NCI-H2081 (cell line): ENCODE measurements at regions not wholly inside any gene's neighbourhood (a gene's known extent, or its start where the extent isn't known, plus 50 kb on each side); places are given as distances from the start of the nearest gene placed in this dataset.

Experiments used
- DNase-seq, 2 experiments: peaks; one replicate each; lab custom pipeline; 2025; lab: John Stamatoyannopoulos, UW

DNA sequence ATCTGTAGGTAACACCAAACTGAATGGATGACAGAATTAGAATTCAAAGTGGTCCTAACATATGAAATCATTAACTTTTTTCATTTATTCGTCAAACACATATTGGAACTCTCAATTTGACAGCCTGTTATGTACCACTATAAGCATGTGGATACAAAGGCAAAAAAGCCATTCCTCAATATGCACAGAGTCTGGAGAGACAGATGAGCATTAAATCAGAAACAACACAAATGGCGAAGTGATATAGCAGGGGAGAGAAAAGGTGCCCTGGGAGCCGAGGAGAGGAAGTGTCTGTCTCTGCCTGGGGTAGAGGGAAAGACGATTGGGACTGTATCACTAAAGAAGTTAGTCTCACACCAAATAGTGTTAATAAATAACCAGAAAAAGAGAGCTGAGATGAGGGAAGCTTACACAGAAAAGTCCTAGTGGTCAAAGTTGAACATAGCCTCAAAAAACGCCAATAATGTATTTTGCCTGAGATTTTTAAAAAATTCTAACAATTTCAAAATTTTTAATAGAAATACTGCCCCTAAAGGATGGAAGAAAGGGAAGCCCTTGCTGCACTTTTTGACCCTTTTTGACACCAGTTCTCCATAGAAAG is 417.5 kb downstream of the TUSC7 start:
- no peak for DNase-seq

DNA sequence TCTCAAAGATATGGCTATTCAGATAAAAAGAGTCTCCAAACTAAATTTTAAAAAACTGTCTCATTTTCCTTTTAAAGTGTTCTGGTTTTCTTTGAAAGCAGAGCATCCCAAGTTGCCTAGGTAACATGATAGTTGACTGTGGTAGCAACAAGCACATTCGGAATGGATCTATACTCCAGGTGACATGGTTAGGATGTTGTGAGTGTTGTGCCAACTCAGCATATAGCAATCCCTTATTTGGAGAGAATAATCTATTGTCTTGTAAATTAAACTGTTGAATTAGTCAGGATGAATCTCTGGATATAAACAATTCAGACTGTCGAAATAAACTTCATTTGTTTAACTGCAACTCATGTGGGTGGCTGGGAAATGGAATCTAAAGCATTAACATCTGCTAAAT is 418.6 kb downstream of the TUSC7 start:
- no peak for DNase-seq

DNA sequence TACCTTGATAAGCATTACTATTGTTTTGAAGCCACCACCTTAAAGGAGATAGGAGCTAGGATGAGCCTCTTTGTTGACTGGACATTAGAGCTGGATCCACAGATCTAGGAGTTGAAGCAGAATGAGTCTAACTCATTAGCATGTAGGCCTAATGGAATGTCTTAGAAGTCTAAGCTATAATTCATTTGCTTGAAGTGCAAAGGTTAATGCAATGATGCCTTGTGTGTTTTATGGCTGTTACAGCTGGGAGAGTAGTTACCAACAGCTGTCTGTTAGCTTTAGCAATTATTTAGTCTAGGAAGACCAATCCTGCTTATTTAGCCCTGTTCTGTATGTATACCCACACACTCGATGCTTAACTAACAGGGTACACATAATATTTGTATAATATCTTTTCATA is 419.3 kb downstream of the TUSC7 start:
- no peak for DNase-seq

GRCh38 chr3:117129516-117129915 is 419.9 kb downstream of the TUSC7 start:
- no peak for DNase-seq

DNA sequence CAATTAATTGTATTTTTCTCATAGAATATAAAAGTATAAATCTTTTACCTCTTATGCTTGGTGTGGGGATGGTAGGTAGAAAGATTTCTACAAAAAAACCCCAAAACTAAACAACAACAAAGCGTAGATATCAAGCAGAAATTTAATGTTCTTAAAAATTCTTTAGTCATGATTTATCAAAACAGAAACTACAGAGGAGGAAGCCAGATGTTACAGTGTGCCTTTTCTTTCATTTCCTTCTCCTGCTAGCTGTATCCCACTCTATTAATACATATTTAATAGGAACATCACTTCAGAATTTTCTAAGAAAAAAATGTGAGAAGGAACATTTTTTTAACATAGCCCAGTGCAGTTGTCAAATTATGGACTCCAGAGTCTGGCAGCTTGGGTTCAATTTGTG is 420.6 kb downstream of the TUSC7 start:
- DNase-seq, result no peak

DNA sequence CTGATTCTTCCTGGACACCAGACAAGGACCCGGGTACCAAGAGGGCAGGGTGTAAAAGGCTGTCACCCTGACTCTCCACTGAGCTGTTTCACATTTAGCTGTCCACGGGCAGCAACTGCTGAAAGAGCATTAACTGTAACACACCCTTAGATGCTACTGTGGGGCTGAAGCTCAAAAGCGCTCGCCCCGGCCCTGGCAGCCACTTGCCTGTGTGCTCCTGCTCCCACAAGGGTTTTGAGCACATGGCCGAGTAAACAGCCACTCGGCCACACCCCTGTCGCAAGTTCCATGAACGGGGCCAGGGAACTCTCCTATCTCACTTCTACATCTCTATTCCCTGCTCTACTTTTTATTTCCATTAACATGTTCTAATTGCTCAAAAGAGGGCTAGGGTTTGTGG is 421.7 kb downstream of the TUSC7 start:
- no peak for DNase-seq

DNA sequence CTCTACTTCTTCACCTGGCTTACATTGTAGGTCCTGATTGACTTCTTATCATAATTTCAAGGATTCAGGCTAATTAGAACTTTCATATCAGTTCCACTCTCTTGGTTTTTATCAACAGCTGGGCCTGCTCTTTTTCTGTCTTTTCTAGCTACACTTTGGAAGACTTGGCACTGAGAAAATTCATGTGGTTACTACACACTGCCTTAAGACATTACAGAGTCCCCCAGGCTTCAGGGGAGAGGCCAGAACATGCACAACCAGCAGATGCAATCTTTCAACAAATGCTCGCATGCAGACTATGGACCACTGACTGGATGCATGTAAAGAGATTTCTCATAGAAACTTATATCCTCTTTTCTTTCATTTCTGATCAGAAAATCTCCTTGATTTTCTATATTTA is 423.5 kb downstream of the TUSC7 start:
- no peak for DNase-seq

- no peak for DNase-seq
Observed at GRCh38 chr3:117135207-117135606, 425.6 kb downstream of the TUSC7 start.

GRCh38 chr3:117136003-117136402 is 426.4 kb downstream of the TUSC7 start:
- DNase-seq, result no peak

DNA sequence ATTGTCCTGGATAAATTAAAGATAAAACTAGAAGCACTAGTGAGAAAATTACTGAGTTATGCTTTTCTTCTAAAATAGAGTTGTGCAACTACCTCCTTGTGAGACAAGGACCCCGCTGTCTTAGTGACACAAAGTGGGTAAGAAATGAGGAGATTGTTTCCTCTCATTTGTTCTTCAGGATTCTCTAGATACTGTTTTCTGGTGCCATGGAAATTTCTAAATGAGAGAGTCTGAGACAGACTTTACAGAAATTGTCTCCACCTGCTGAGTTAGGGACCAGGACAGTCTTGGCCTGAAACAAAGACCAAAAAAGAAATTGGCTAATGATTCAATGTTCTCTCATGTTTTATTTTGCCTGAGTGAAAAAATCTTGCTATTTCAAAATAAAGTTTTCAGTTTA is 427.5 kb downstream of the TUSC7 start:
- DNase-seq, result no peak

DNA sequence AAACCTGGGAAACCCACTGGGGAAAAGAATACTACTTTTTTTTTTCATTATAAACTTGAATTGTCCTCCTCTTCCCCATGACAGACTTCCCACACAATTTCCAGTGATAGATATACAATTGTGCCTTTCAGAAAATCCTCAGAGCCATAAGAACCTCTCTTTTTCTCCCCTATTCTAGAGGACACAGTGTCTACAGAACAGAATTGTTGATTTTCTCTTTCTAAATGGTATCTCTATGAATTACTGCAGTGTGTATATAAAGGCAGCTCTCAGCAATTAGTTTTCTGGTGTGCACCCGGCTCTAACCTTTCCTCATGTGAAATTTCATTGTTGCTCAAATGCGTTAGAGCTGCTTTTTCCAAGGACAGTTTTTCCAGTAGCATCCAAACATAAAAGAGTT is 430.1 kb downstream of the TUSC7 start:
- no peak for DNase-seq

- peak; percentile 12 to 38 for DNase-seq
Observed at GRCh38 chr3:117141812-117142211, 432.2 kb downstream of the TUSC7 start.

GRCh38 chr3:117144853-117145252 is 435.3 kb downstream of the TUSC7 start:
- DNase-seq, result no peak

DNA sequence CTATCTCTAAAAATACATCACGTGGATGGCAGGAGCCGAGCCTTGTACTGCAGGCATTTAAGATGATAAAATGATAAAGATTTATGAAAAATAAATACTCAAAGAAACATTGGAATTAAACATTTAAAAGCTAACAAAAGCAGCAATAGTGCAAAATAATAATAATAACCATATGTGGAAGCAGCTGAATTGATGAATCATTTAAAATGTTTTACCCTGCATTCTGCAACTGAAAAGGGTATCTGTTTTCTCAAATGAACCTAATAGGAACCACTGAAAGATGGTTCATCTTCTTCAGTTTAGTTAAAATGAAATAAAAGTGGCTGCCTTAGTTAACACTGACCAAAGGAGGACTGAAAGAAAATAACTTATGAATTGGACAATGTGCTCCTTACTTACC is 436.1 kb downstream of the TUSC7 start:
- no peak for DNase-seq

- DNase-seq, result no peak
Observed at GRCh38 chr3:117146571-117146970, 437.0 kb downstream of the TUSC7 start.

GRCh38 chr3:117149584-117149983 is 440.0 kb downstream of the TUSC7 start:
- DNase-seq, result no peak

DNA sequence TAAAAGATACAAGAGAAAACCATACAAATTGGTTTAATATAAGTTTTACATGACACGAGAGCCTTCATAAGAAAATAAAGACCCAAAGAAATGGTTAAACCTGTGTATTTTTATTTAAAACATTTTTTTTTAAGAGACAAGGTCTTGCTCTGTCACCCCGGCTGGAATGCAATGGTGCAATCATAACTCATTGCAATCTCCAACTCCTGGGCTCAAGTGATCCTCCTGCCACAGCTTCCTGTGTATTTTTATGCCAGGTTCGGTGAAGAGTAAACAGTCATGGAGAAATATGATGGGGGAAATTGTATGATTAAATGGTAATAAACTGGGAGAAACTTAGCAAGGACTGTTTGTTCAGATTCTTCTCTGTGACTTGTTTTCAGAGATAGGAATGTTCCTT is 441.0 kb downstream of the TUSC7 start:
- no peak for DNase-seq

GRCh38 chr3:117160176-117160575 is 450.6 kb downstream of the TUSC7 start:
- no peak for DNase-seq

GRCh38 chr3:117161816-117162215 is 452.2 kb downstream of the TUSC7 start:
- DNase-seq, result no peak

GRCh38 chr3:117165176-117165575 is 455.6 kb downstream of the TUSC7 start:
- DNase-seq, result no peak

DNA sequence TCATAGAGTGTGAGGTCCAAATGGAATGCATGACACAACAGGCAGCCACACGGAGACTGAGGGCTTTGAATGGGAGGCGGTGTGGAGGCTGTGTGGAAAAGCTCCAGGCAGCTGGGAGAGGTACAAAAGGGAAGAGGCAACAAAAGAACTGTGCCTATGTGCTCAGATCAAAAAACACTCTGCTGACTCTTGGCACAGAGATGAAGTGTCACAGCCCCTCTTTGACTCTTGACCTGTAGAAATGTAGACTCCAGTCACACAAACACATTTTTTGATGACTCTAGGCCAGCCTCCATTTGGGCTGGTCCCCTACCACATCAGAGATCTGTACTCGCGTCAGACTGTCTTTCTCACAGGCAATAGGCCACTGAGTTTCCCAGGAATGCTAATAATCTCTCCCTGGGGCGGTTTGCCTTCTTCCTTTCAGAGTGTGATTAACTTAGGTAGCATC is 456.0 kb downstream of the TUSC7 start:
- no peak for DNase-seq

DNA sequence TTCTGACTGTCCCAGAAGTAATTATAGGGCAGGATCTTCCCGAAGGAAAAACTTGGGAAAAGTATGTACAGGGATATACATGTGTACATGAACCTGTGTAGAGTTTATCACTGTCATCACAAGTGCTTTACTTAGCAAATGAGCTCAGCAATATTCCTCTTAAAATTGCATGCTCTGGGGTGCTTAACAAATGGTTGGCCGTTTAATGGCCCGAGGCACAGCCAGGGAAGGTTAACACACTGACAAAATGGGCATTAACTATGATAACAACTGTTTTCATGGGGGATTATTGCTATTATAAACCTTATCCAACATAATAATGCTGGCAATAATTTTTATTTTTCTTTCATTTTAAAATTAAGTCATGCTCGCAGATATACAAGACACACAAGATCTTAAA is 459.3 kb downstream of the TUSC7 start:
- peak in 1 of 2 experiments; percentile 9 for DNase-seq

DNA sequence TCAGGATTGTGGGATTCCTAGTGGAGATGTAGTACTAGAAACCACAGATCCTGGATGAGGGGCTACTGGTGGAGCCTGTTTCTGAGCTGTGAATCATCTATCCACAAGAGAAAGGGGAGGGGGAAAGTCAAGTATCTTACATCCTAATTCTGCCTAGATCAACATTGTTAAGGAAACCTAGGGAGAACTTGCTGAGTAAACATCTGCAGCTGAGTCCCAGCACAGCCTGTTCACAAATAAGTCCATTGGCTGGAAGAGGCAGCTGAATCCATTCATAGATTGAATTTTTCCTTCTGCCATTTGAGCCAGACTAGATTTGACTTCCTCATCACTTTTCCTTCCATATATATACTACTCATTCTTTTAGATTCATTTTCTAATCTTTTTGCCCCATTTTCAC is 460.5 kb downstream of the TUSC7 start:
- no peak for DNase-seq

DNA sequence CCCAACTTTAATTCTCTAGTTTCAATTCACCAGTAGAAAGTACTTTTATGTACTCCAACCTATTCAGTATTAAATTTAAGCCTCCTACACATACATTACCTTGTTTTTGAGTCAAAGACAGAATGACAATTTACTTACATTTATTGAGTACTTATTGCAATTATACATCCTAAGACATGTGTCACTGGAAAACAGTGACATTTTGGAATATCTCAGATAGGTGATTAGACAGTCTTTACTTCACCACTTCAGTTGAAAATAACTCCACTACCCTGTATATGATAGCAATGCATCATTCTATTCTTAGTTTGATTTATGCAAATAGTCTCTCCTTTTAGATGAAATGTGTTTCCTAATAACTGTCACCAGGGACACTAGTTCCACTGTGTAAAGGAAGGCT is 461.5 kb downstream of the TUSC7 start:
- DNase-seq, result no peak

- no peak for DNase-seq
Observed at GRCh38 chr3:117172426-117172825, 462.8 kb downstream of the TUSC7 start.
